Iris pigment epithelial cell (primary cell): ENCODE measurements at regions not wholly inside any gene's neighbourhood (a gene's known extent, or its start where the extent isn't known, plus 50 kb on each side); places are given as distances from the start of the nearest gene placed in this dataset.
"Not testable (repeated sequence)": the region's sequence is repeated elsewhere in the genome, so short reads cannot be mapped to it uniquely, and the experiment has no call there.

Source experiments
- DNase-seq: peaks from one replicate; pipeline ENCODE4 v3.0.0-alpha.2; 2011; ENCODE audit warnings: low read depth

- no peak for DNase-seq
These were observed 50.8 kb upstream of the TMEM108 start for GRCh38 chr3:132987396-132987795.

GRCh38 chr3:132984181-132984580 lies 54.0 kb upstream of the TMEM108 start:
- no peak for DNase-seq

GRCh38 chr3:132983143-132983770 lies 54.9 kb upstream of the TMEM108 start:
- no peak for DNase-seq

- DNase-seq: no peak
These were observed 56.5 kb upstream of the TMEM108 start for GRCh38 chr3:132981719-132982118.

- DNase-seq: no peak
These were observed 58.1 kb upstream of the TMEM108 start for GRCh38 chr3:132980102-132980501.

GRCh38 chr3:132979606-132980005 lies 58.6 kb upstream of the TMEM108 start:
- no peak for DNase-seq

- DNase-seq: not testable (repeated sequence)
These were observed 59.2 kb upstream of the TMEM108 start for GRCh38 chr3:132978946-132979345.

GRCh38 chr3:132978464-132978863 lies 59.7 kb upstream of the TMEM108 start:
- no peak for DNase-seq

- no peak for DNase-seq
These were observed 64.1 kb upstream of the TMEM108 start for GRCh38 chr3:132974097-132974496.

- DNase-seq: no peak
These were observed 64.8 kb upstream of the TMEM108 start for GRCh38 chr3:132973441-132973840.

GRCh38 chr3:132972333-132972732 lies 65.9 kb upstream of the TMEM108 start:
- DNase-seq: peak; percentile 3

GRCh38 chr3:132966374-132966773 lies 71.8 kb upstream of the TMEM108 start:
- DNase-seq: no peak

GRCh38 chr3:132964266-132964665 lies 73.9 kb upstream of the TMEM108 start:
- no peak for DNase-seq

- no peak for DNase-seq
These were observed 74.4 kb upstream of the TMEM108 start for GRCh38 chr3:132963786-132964185.

- DNase-seq: no peak
These were observed 76.2 kb upstream of the TMEM108 start for GRCh38 chr3:132961991-132962390.

GRCh38 chr3:132953683-132954082 lies 84.5 kb upstream of the TMEM108 start:
- no peak for DNase-seq

- DNase-seq: no peak
These were observed 110.3 kb upstream of the TMEM108 start for GRCh38 chr3:132927896-132928295.

GRCh38 chr3:132926098-132926497 lies 112.1 kb upstream of the TMEM108 start:
- DNase-seq: no peak

- DNase-seq: no peak
These were observed 112.8 kb upstream of the TMEM108 start for GRCh38 chr3:132925256-132925930.

- DNase-seq: no peak
These were observed 122.1 kb upstream of the TMEM108 start for GRCh38 chr3:132916096-132916495.

GRCh38 chr3:132912416-132912753 lies 125.8 kb upstream of the TMEM108 start:
- DNase-seq: no peak

GRCh38 chr3:132911741-132912415 lies 126.3 kb upstream of the TMEM108 start:
- no peak for DNase-seq

GRCh38 chr3:132907293-132907692 lies 130.9 kb upstream of the TMEM108 start:
- DNase-seq: no peak

- no peak for DNase-seq
These were observed 137.7 kb upstream of the TMEM108 start for GRCh38 chr3:132900481-132900880.
